Kidney (tissue), 13 donors: ENCODE measurements at regions not wholly inside any gene's neighbourhood (a gene's known extent, or its start where the extent isn't known, plus 50 kb on each side); places are given as distances from the start of the nearest gene placed in this dataset.

Experiments
- DNase-seq, 5 donors: peaks; one replicate each; pipeline ENCODE4 v3.0.0-alpha.2; 2013 to 2020
- FAIRE-seq: peaks from 2 replicates; lab custom pipeline; 2012; peaks lifted over from hg19 to GRCh38; lab: Jason Lieb, UNC
- H3K27ac ChIP-seq, 2 donors: one replicate each; pipeline ENCODE4 v1.7.0; 2013; ENCODE audit warnings: low read depth in 2 of 2, low read length in 2 of 2, inconsistent platforms in 1 of 2
- H3K27me3 ChIP-seq: one replicate; pipeline ENCODE4 v1.7.1; 2013; ENCODE audit warnings: low read length, inconsistent platforms; ENCODE audit not compliant: control insufficient read depth, insufficient read depth
- H3K36me3 ChIP-seq, 3 donors: one replicate each; pipeline versions ENCODE4 v1.7.0 to v1.7.1; 2013; ENCODE audit warnings: low read length in 3 of 3, control low read depth in 1 of 3, inconsistent platforms in 1 of 3; ENCODE audit not compliant: insufficient read depth in 3 of 3, control insufficient read depth in 2 of 3
- H3K4me1 ChIP-seq, 3 donors: one replicate each; pipeline versions ENCODE4 v1.7.0 to v1.7.1; 2013; ENCODE audit warnings: low read length in 3 of 3, inconsistent platforms in 1 of 3, low read depth in 1 of 3; ENCODE audit not compliant: control insufficient read depth in 2 of 3, insufficient read depth in 2 of 3
- H3K4me3 ChIP-seq, 3 donors: one replicate each; pipeline versions ENCODE4 v1.7.0 to v1.8.1; 2013; ENCODE audit warnings: low read length in 3 of 3, control low read depth in 1 of 3, inconsistent platforms in 1 of 3
- H3K9ac ChIP-seq, 3 donors: one replicate each; pipeline versions ENCODE4 v1.7.0 to v1.7.1; 2013; ENCODE audit warnings: low read length in 3 of 3, control low read depth in 1 of 3, inconsistent platforms in 1 of 3
- H3K9me3 ChIP-seq, 3 donors: one replicate each; pipeline versions ENCODE4 v1.7.0 to v1.7.1; 2013; ENCODE audit warnings: low read length in 3 of 3, control low read depth in 1 of 3, inconsistent platforms in 1 of 3; ENCODE audit not compliant: control insufficient read depth in 2 of 3, insufficient read depth in 1 of 3
- intact Hi-C: fragments of 100-400 bp; cut with DNase I; formaldehyde crosslinking; loops from one replicate; pipeline ENCODE4 v1.11.1; 2022
- TF ChIP-seq, protein P1 (sequence below): IDR thresholded peaks from 3 replicates; pipeline ENCODE4 v1.5.1; 2012; ENCODE audit warnings: mild to moderate bottlenecking, moderate library complexity, borderline replicate concordance; ENCODE audit not compliant: insufficient read depth; ENCODE audit errors: extremely low read depth
- donor health status: control.
- donor health status: control.
- donor health status: control.
- donor health status: control.
- donor health status: control.
- donor health status: DM: yes; HTN: yes; CAD: no.
- donor health status: Normal renal cell carcinoma (clear cell type).

DNA sequence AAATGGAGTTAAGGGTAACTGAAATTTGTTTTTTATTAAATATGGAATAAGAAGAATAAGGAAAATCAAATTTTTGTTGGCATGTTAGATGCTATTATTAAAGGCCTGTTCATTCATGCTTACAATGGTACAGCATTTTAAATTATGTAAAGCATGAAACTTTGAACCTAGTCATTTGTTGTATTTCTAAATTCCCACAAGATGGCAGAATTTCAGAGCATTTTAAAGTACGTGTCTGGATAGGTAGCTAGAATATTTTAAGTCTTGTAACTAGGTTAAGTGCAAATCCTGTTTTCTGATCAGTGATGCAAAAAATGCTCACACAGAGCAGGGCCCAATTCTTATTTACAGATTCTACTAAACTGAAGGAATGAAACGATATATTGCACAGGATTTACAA, 585.6 kb upstream of the MIS18BP1 start:
- no peak overlapping the region for H3K4me3 ChIP-seq
- no peaks in the 10 kb centered on the region for H3K27me3 ChIP-seq
- no peaks in the 10 kb centered on the region for H3K9me3 ChIP-seq
- TF ChIP-seq, protein P1, sequence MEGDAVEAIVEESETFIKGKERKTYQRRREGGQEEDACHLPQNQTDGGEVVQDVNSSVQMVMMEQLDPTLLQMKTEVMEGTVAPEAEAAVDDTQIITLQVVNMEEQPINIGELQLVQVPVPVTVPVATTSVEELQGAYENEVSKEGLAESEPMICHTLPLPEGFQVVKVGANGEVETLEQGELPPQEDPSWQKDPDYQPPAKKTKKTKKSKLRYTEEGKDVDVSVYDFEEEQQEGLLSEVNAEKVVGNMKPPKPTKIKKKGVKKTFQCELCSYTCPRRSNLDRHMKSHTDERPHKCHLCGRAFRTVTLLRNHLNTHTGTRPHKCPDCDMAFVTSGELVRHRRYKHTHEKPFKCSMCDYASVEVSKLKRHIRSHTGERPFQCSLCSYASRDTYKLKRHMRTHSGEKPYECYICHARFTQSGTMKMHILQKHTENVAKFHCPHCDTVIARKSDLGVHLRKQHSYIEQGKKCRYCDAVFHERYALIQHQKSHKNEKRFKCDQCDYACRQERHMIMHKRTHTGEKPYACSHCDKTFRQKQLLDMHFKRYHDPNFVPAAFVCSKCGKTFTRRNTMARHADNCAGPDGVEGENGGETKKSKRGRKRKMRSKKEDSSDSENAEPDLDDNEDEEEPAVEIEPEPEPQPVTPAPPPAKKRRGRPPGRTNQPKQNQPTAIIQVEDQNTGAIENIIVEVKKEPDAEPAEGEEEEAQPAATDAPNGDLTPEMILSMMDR: peak; percentile 32
- FAIRE-seq (no peak), DNase-seq (peak in 2 of 5 donors; percentile 24 to 39)
- intact Hi-C loops: no loop called here
- H3K36me3 ChIP-seq: no peaks in the 10 kb centered on the region
- no peak overlapping the region for H3K9ac ChIP-seq
- no peaks in the 10 kb centered on the region for H3K4me1 ChIP-seq
- H3K27ac ChIP-seq: no peak overlapping the region

DNA sequence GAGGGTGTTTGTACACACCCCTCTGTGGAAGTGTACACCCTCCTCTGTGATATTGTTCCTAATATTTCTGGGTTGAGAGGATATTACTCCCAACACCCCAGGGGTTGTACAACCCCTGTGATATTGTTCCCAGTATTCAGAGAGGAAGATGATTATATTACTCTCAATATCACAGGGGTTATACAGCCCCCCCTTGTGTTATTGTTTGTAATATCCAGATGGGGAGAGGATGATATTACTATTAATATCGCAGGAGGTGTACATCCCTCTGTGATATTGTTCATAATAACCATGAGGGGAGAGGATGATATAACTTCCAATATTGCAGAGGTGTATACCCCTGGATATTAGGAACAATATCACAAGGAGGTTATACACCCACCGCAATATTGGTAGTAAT, 566.1 kb upstream of the MIS18BP1 start:
- H3K4me3 ChIP-seq: no peak overlapping the region
- intact Hi-C loops: no loop called here
- no peak for FAIRE-seq
- no peaks in the 10 kb centered on the region for H3K27me3 ChIP-seq
- H3K27ac ChIP-seq: no peak overlapping the region
- DNase-seq: no peak
- TF ChIP-seq, protein P1: no peak
- H3K4me1 ChIP-seq: no peaks in the 10 kb centered on the region
- no peaks in the 10 kb centered on the region for H3K9me3 ChIP-seq
- H3K9ac ChIP-seq: no peak overlapping the region
- no peaks in the 10 kb centered on the region for H3K36me3 ChIP-seq

DNA sequence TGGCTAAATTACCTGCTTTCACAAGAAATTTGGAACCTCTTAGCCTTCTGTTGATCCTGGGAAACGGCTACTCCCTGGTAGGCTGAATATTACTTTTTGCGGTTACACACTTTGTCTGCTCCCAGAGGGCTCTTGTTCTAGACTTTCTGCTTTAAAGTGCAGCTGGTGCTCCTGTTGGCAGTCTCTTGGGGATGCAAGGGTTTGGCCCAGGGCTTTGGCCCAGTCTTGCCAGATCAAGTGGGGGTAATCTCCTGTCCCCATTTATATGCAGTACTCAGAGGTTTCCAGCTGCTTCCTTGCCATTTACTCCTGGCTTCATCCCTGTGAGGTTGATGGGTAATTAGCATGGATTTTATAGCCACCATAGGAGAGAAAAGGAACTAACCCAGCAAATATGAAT, 558.2 kb upstream of the MIS18BP1 start:
- Histone ChIP-seq H3K36me3 (no peaks in the 10 kb centered on the region), H3K4me3 (no peak overlapping the region), H3K27ac (no peak overlapping the region), H3K27me3 (no peaks in the 10 kb centered on the region), H3K9me3 (no peaks in the 10 kb centered on the region), H3K4me1 (no peaks in the 10 kb centered on the region), H3K9ac (no peak overlapping the region)
- TF ChIP-seq, protein P1: no peak
- intact Hi-C loops: no loop called here
- DNase-seq: no peak
- FAIRE-seq: no peak
